Testis (tissue), 2 donors: ENCODE measurements at regions not wholly inside any gene's neighbourhood (a gene's known extent, or its start where the extent isn't known, plus 50 kb on each side); places are given as distances from the start of the nearest gene placed in this dataset.

ENCODE experiments used
- DNase-seq: peaks from one replicate; pipeline ENCODE4 v3.0.0-alpha.2; 2019
- H3K27ac ChIP-seq, 2 donors: fragments of 200-600 bp; sonication (generic); one replicate each; pipeline ENCODE4 v1.5.1; 2019
- H3K27me3 ChIP-seq: fragments of 200-600 bp; sonication (generic); one replicate; pipeline ENCODE4 v1.5.1; 2019
- H3K36me3 ChIP-seq: fragments of 200-600 bp; sonication (generic); one replicate; pipeline ENCODE4 v1.5.1; 2017; ENCODE audit warnings: low read depth; ENCODE audit errors: missing control alignments
- H3K4me1 ChIP-seq: fragments of 200-600 bp; sonication (generic); one replicate; pipeline ENCODE4 v1.5.1; 2019
- H3K4me3 ChIP-seq, 2 donors: fragments of 200-600 bp; sonication (generic); one replicate each; pipeline ENCODE4 v1.5.1; 2017 to 2019
- H3K9me3 ChIP-seq: fragments of 200-600 bp; sonication (generic); one replicate; pipeline ENCODE4 v1.5.1; 2017
- POLR2A ChIP-seq: fragments of 450-650 bp; IDR thresholded peaks from one replicate; pipeline ENCODE4 v1.6.1; 2017; ENCODE audit warnings: antibody characterized with exemption, mild to moderate bottlenecking, moderate library complexity
- whole genome bisulfite sequencing, 2 donors: methylation state at CpG; one replicate each; pipeline ENCODE4 v1.1.5; 2018; 5-methylcytosine and 5-hydroxymethylcytosine counted together
- intact Hi-C: fragments of 100-400 bp; cut with DNase I; formaldehyde crosslinking; loops from one replicate; pipeline ENCODE4 v1.15.1; 2023; ENCODE audit warnings: low total_unique reads
- TF ChIP-seq, protein P1 (sequence below), 3 experiments: fragments of 450-650 bp in 2 of 3; fragments of 200-600 bp in 1 of 3; sonication (generic) in 1 of 3; IDR thresholded peaks; one replicate each; pipeline ENCODE4 v1.5.1; 2016 to 2019; ENCODE audit warnings: antibody characterized with exemption in 3 of 3, mild to moderate bottlenecking in 2 of 3, moderate library complexity in 1 of 3

DNA sequence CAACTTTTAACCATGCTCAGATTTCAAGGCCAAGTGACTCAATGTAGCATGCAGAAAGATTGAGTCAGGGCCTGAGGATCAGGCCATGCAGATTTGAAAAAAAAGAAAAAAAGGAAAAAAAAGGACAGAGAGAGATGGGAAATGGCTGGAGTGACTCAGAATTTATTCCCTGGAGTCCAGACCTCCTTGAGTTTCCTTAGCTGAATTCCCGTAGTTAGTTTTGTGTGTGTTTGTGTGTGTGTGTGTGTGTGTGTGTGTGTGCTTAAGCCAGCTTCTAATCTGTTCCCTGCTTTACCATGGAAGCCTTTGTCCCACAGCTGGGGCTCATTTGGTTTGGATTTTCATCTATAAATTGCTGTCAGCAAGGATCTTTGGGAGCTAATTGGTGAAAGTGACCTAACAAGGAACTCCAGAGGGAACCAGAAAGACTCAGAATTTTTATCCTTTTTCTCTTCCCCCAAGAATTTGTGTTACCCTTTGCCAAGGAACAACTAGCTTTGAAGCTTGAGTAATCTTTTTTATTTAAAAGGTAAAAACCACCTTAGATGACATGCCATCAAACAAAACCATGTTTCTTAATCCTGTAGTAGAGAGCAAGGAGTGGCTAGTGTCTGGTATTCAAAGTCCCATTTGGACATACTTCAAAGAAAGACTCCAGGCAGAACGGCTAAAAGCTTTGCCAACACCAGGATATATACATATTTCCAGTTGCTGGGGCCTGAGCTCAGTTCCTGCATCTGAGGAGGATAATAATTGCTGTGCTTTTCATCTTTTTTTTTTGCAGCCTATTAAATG lies 109.0 kb upstream of the DDIT4L start:
- no peaks in the 10 kb centered on the region for H3K9me3 ChIP-seq
- no peaks in the 10 kb centered on the region for H3K27me3 ChIP-seq
- H3K36me3 ChIP-seq = no peaks in the 10 kb centered on the region
- intact Hi-C loops = no loop called here
- H3K4me1 ChIP-seq = peaks cover 4% of the 10 kb centered on the region
- 46 to 53% methylated on average over 2 of the region's 2 CpGs for WGBS, 2 donors
- H3K27ac ChIP-seq = peak overlapping the region in 1 of 2 donors; percentile 22
- DNase-seq = peak; percentile 20
- TF ChIP-seq, protein P1, sequence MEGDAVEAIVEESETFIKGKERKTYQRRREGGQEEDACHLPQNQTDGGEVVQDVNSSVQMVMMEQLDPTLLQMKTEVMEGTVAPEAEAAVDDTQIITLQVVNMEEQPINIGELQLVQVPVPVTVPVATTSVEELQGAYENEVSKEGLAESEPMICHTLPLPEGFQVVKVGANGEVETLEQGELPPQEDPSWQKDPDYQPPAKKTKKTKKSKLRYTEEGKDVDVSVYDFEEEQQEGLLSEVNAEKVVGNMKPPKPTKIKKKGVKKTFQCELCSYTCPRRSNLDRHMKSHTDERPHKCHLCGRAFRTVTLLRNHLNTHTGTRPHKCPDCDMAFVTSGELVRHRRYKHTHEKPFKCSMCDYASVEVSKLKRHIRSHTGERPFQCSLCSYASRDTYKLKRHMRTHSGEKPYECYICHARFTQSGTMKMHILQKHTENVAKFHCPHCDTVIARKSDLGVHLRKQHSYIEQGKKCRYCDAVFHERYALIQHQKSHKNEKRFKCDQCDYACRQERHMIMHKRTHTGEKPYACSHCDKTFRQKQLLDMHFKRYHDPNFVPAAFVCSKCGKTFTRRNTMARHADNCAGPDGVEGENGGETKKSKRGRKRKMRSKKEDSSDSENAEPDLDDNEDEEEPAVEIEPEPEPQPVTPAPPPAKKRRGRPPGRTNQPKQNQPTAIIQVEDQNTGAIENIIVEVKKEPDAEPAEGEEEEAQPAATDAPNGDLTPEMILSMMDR (IDR thresholded peaks at IDR 0.05) = no peak
- no peak for TF ChIP-seq POLR2A
- no peak overlapping the region for H3K4me3 ChIP-seq

DNA sequence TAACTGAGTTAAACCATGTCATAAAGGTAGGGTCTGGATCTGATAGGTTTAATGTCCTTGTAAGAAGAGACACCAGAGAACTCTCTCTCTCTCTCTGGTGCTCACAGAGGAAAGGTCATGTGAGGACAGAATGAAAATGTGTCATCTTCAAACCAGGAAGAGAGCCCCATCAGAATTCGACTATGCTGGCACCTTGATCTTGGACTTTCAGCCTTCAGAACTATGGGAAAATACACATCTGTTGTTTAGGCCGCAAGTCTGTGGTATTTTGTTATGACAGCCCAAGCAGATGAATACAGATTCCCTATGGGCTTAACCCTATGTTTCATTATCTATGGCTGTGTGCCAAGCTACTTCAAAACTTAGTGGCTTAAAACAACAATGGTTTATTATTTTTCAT lies 105.5 kb upstream of the DDIT4L start:
- 80 to 92% methylated on average over 1 to 2 of the region's 2 CpGs for WGBS, 2 donors
- H3K4me1 ChIP-seq = peaks cover 4% of the 10 kb centered on the region
- TF ChIP-seq, protein P1 (IDR thresholded peaks at IDR 0.05) = no peak
- TF ChIP-seq POLR2A = no peak
- intact Hi-C loops = no loop called here
- no peaks in the 10 kb centered on the region for H3K36me3 ChIP-seq
- H3K27ac ChIP-seq = no peak overlapping the region
- no peaks in the 10 kb centered on the region for H3K9me3 ChIP-seq
- no peak for DNase-seq
- H3K4me3 ChIP-seq = no peak overlapping the region
- H3K27me3 ChIP-seq = no peaks in the 10 kb centered on the region

DNA sequence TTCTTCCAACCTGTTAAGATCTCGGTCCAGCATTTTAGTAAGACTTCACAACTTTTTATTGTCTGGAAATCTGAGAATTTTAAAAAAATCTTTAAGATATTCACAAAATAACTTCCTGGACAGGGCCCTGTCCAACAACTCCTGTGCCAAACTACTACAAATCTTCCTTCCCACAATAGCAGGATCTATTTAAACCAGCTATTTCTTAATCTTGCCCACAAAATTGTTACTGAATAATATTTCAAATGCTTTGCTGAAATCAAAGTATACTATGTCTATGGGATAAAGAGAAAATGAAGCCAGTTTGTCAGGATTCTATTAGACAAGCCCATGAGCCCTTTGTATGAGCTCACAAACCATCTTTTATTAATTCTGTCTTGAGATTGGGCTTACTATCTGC lies 104.1 kb upstream of the DDIT4L start:
- TF ChIP-seq, protein P1 (IDR thresholded peaks at IDR 0.05) = no peak
- no peaks in the 10 kb centered on the region for H3K36me3 ChIP-seq
- H3K9me3 ChIP-seq = no peaks in the 10 kb centered on the region
- no peak overlapping the region for H3K27ac ChIP-seq
- intact Hi-C loops = no loop called here
- WGBS, 2 donors = 71 to 85% methylated on average over 1 of the region's 1 CpG
- no peaks in the 10 kb centered on the region for H3K27me3 ChIP-seq
- DNase-seq = no peak
- H3K4me3 ChIP-seq = no peak overlapping the region
- peaks cover 4% of the 10 kb centered on the region for H3K4me1 ChIP-seq

DNA sequence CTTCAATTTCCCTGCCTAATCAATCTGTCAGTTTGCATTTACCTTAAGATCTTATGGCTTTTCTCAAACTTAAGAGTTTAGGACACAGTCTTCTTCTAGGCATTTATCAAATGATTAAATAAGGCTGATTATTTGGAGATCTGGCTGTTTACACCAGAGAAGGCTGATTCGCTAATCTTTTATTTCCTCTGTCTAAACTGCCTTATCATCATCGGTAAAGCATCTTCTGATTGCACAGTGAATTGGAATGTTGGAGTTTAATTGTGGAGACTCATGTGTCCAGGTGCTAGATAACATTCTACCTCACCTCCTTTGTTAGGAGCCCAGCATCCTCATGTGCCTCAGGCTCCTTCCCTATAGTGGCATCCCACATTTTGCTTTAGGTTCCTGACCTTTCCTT lies 100.3 kb upstream of the DDIT4L start:
- DNase-seq = no peak
- Histone ChIP-seq H3K27me3 (no peaks in the 10 kb centered on the region), H3K9me3 (no peaks in the 10 kb centered on the region), H3K27ac (no peak overlapping the region), H3K4me3 (no peak overlapping the region), H3K4me1 (no peaks in the 10 kb centered on the region), H3K36me3 (no peaks in the 10 kb centered on the region)
- WGBS, 2 donors = 89 to 92% methylated on average over 2 of the region's 2 CpGs
- TF ChIP-seq, protein P1 (IDR thresholded peaks at IDR 0.05) = no peak
- TF ChIP-seq POLR2A = no peak
- intact Hi-C loops = no loop called here

DNA sequence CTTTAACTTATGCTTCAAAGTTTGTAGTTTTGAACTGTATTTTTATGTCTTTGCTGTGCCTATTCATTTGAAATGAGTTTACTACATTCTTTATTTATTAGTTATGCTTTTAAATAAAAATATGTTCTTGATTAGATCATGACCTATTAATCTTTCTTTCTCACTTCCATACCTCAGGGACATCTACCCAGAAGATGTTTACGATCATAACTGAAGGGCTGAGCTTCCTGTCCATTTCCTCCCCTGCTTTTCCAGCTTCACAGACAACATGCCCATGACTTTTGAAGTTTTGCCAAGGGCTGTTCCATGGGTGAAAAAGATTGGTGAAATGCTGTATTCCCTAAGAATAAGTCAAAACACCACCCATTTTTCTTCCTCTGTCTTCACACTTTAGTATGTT lies 99.7 kb upstream of the DDIT4L start:
- WGBS, 2 donors = 65 to 70% methylated on average over 1 of the region's 1 CpG
- TF ChIP-seq, protein P1 (IDR thresholded peaks at IDR 0.05) = no peak
- no peaks in the 10 kb centered on the region for H3K4me1 ChIP-seq
- intact Hi-C loops = no loop called here
- H3K4me3 ChIP-seq = no peak overlapping the region
- no peak for DNase-seq
- no peaks in the 10 kb centered on the region for H3K9me3 ChIP-seq
- H3K27me3 ChIP-seq = no peaks in the 10 kb centered on the region
- no peaks in the 10 kb centered on the region for H3K36me3 ChIP-seq
- H3K27ac ChIP-seq = no peak overlapping the region
